ENCODE measurements at regions not wholly inside any gene's neighbourhood (a gene's known extent, or its start where the extent isn't known, plus 50 kb on each side); places are given as distances from the start of the nearest gene placed in this dataset.

- TF ChIP-seq ZNF462 (CRISPR knock-in tag; IDR thresholded peaks at IDR 0.05): no peak
- TF ChIP-seq EZH2 (IDR thresholded peaks at IDR 0.05; ENCODE audit: low read depth, unreplicated experiment): no peak
- TF ChIP-seq NANOG (IDR thresholded peaks at IDR 0.05; ENCODE audit: borderline replicate concordance): no peak
These were observed 77.2 kb downstream of the DDIT4L start (continued) for GRCh38 chr4:100113096-100113495.

GRCh38 chr4:100109921-100110320, 80.3 kb downstream of the DDIT4L start:
- Mint-ChIP-seq H3K4me3 (no peak overlapping the region), H3K4me1 (peaks cover 24% of the 10 kb centered on the region), H3K36me3 (ENCODE audit: low read depth) (no peaks in the 10 kb centered on the region), H3K27me3 (ENCODE audit: insufficient read depth, low read depth, poor library complexity) (peaks cover 3% of the 10 kb centered on the region), H3K27ac (no peak overlapping the region), H3K9me3 (no peaks in the 10 kb centered on the region; the same call in 2 of the 3 replicates)
- Histone ChIP-seq H3K27ac (ENCODE audit: low read depth) (no peak overlapping the region), H3K4me1 (ENCODE audit: insufficient read depth) (peaks cover 27% of the 10 kb centered on the region), H3K36me3 (ENCODE audit: insufficient read depth) (no peaks in the 10 kb centered on the region), H3K79me2 (replicated peaks; ENCODE audit: insufficient read depth) (no peaks in the 10 kb centered on the region), H3K27me3 (ENCODE audit: insufficient read depth) (peaks cover 6% of the 10 kb centered on the region), H3K9me2 (ENCODE audit: insufficient read depth) (no peaks in the 10 kb centered on the region; the same call in 1 of the 2 replicates), H3K4me2 (no peak overlapping the region), H3K4me3 (no peak overlapping the region), H4K20me1 (replicated peaks; ENCODE audit: insufficient read depth) (no peaks in the 10 kb centered on the region), H2AFZ (no peak overlapping the region), H3F3A (replicated peaks; ENCODE audit: low read depth) (no peaks in the 10 kb centered on the region)
- no peak for ATAC-seq
- no peak for DNase-seq (ENCODE audit: low spot score)
- TF ChIP-seq, protein P1, sequence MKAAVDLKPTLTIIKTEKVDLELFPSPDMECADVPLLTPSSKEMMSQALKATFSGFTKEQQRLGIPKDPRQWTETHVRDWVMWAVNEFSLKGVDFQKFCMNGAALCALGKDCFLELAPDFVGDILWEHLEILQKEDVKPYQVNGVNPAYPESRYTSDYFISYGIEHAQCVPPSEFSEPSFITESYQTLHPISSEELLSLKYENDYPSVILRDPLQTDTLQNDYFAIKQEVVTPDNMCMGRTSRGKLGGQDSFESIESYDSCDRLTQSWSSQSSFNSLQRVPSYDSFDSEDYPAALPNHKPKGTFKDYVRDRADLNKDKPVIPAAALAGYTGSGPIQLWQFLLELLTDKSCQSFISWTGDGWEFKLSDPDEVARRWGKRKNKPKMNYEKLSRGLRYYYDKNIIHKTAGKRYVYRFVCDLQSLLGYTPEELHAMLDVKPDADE (IDR thresholded peaks at IDR 0.05): no peak
- no peak for TF ChIP-seq CTCF (conservative IDR thresholded peaks at IDR 0.05; ENCODE audit: low read depth in 2 of 2)
- no peak for TF ChIP-seq STAT1 (IDR thresholded peaks at IDR 0.05; ENCODE audit: unreplicated experiment)
- TF ChIP-seq ZNF462 (CRISPR knock-in tag; IDR thresholded peaks at IDR 0.05): no peak
- TF ChIP-seq EZH2phosphoT487 (IDR thresholded peaks at IDR 0.05; ENCODE audit: unreplicated experiment): no peak

Measured in GM23338 (cell line).